Epithelial cell of prostate (primary cell): ENCODE measurements at regions not wholly inside any gene's neighbourhood (a gene's known extent, or its start where the extent isn't known, plus 50 kb on each side); places are given as distances from the start of the nearest gene placed in this dataset.

ENCODE experiments used
- DNase-seq: peaks from one replicate; pipeline ENCODE4 v3.0.0-alpha.2; 2011; ENCODE audit warnings: low read depth, low spot score
- H3K27ac ChIP-seq: fragments of 450-650 bp; 2 replicates; pipeline ENCODE4 v1.5.1; 2017; ENCODE audit warnings: mild to moderate bottlenecking

GRCh38 chr2:176388861-176389260 lies 119.6 kb downstream of the MTX2 start:
- DNase-seq, result no peak
- H3K27ac ChIP-seq, result no peak overlapping the region

- no peak overlapping the region for H3K27ac ChIP-seq
- no peak for DNase-seq
Observed at GRCh38 chr2:176390276-176391147, 121.3 kb downstream of the MTX2 start.

- H3K27ac ChIP-seq, result no peak overlapping the region
- DNase-seq, result no peak
Observed at GRCh38 chr2:176391148-176391419, 121.8 kb downstream of the MTX2 start.

- H3K27ac ChIP-seq, result no peak overlapping the region
- DNase-seq, result no peak
Observed at GRCh38 chr2:176392249-176392648, 123.0 kb downstream of the MTX2 start.

GRCh38 chr2:176392744-176393414 lies 123.6 kb downstream of the MTX2 start:
- no peak overlapping the region for H3K27ac ChIP-seq
- DNase-seq, result no peak

GRCh38 chr2:176395273-176395854 lies 126.1 kb downstream of the MTX2 start:
- no peak for DNase-seq
- no peak overlapping the region for H3K27ac ChIP-seq

GRCh38 chr2:176398243-176399073 lies 129.2 kb downstream of the MTX2 start:
- DNase-seq, result no peak
- H3K27ac ChIP-seq, result no peak overlapping the region

GRCh38 chr2:176399074-176399598 lies 129.9 kb downstream of the MTX2 start:
- no peak overlapping the region for H3K27ac ChIP-seq
- no peak for DNase-seq

GRCh38 chr2:176405477-176405876 lies 136.2 kb downstream of the MTX2 start:
- DNase-seq, result no peak
- H3K27ac ChIP-seq, result no peak overlapping the region

- H3K27ac ChIP-seq, result no peak overlapping the region
- no peak for DNase-seq
Observed at GRCh38 chr2:176407706-176408105, 138.5 kb downstream of the MTX2 start.

- no peak for DNase-seq
- no peak overlapping the region for H3K27ac ChIP-seq
Observed at GRCh38 chr2:176409671-176410070, 140.4 kb downstream of the MTX2 start.

- no peak overlapping the region for H3K27ac ChIP-seq
- DNase-seq, result no peak
Observed at GRCh38 chr2:176412136-176412535, 142.9 kb downstream of the MTX2 start.

GRCh38 chr2:176413786-176414185 lies 144.5 kb downstream of the MTX2 start:
- DNase-seq, result no peak
- H3K27ac ChIP-seq, result no peak overlapping the region

- DNase-seq, result no peak
- H3K27ac ChIP-seq, result no peak overlapping the region
Observed at GRCh38 chr2:176414641-176415040, 145.4 kb downstream of the MTX2 start.

- H3K27ac ChIP-seq, result no peak overlapping the region
- DNase-seq, result no peak
Observed at GRCh38 chr2:176415174-176415895, 146.1 kb downstream of the MTX2 start.

- no peak overlapping the region for H3K27ac ChIP-seq
- DNase-seq, result no peak
Observed at GRCh38 chr2:176415937-176416499, 146.8 kb downstream of the MTX2 start.

- H3K27ac ChIP-seq, result no peak overlapping the region
- DNase-seq, result no peak
Observed at GRCh38 chr2:176418768-176419167, 149.5 kb downstream of the MTX2 start.

- H3K27ac ChIP-seq, result no peak overlapping the region
Observed at GRCh38 chr2:176419591-176420071, 150.4 kb downstream of the MTX2 start.

GRCh38 chr2:176421297-176422050 lies 152.2 kb downstream of the MTX2 start:
- no peak overlapping the region for H3K27ac ChIP-seq
- DNase-seq, result no peak

More at GRCh38 chr2:176419591-176420071, 150.4 kb downstream of the MTX2 start:
- DNase-seq, result no peak
